Gastroesophageal sphincter (tissue), 4 donors: ENCODE measurements at regions not wholly inside any gene's neighbourhood (a gene's known extent, or its start where the extent isn't known, plus 50 kb on each side); places are given as distances from the start of the nearest gene placed in this dataset.

Experiments
- ATAC-seq: fragments of 150-250 bp; one replicate; pipeline ENCODE4 v1.9.1; 2016; ENCODE audit warnings: mild to moderate bottlenecking, moderate library complexity
- H3K27ac ChIP-seq, 4 donors: fragments of 200-600 bp; sonication (generic) in 3 of 4; 1 replicate in 3 of 4; 2 replicates in 1 of 4; pipeline ENCODE4 v1.5.1; 2016 to 2019
- H3K27me3 ChIP-seq: fragments of 200-600 bp; sonication (generic); one replicate; pipeline ENCODE4 v1.5.1; 2019
- H3K36me3 ChIP-seq, 2 donors: fragments of 200-600 bp; sonication (generic); one replicate each; pipeline ENCODE4 v1.5.1; 2019; ENCODE audit warnings: control low read depth in 1 of 2
- H3K4me1 ChIP-seq, 3 donors: fragments of 200-600 bp; sonication (generic); 1 replicate in 2 of 3; 2 replicates in 1 of 3; pipeline ENCODE4 v1.5.1; 2016 to 2019; ENCODE audit warnings: control low read depth in 2 of 3
- H3K4me3 ChIP-seq, 2 donors: fragments of 200-600 bp; sonication (generic); one replicate each; pipeline ENCODE4 v1.5.1; 2019; ENCODE audit warnings: mild to moderate bottlenecking in 1 of 2, moderate library complexity in 1 of 2
- H3K9me3 ChIP-seq, 3 donors: fragments of 200-600 bp; sonication (generic); one replicate each; pipeline ENCODE4 v1.5.1; 2017 to 2019; ENCODE audit warnings: control low read depth in 2 of 3
- CTCF ChIP-seq, 4 experiments: fragments of 200-600 bp in 2 of 4; fragments of 450-650 bp in 2 of 4; sonication (generic) in 1 of 4; IDR thresholded peaks; one replicate each; pipeline ENCODE4 v1.5.1; 2017 to 2019; ENCODE audit warnings: antibody characterized with exemption in 4 of 4, mild to moderate bottlenecking in 2 of 4, moderate library complexity in 2 of 4
- EP300 ChIP-seq: sonication (generic); formaldehyde crosslinking; IDR thresholded peaks from one replicate; pipeline ENCODE4 v1.6.1; 2017; ENCODE audit warnings: antibody characterized with exemption, mild to moderate bottlenecking
- POLR2A ChIP-seq, 2 donors: fragments of 450-650 bp; IDR thresholded peaks; one replicate each; pipeline ENCODE4 v1.6.1; 2017; ENCODE audit warnings: antibody characterized with exemption in 2 of 2, mild to moderate bottlenecking in 2 of 2, moderate library complexity in 1 of 2
- POLR2AphosphoS5 ChIP-seq: sonication (generic); formaldehyde crosslinking; IDR thresholded peaks from one replicate; pipeline ENCODE4 v1.6.1; 2017; ENCODE audit warnings: antibody characterized with exemption
- WGBS, 2 donors: methylation state at CpG; one replicate each; pipeline ENCODE4 v1.1.5; 2018; ENCODE audit warnings: low coverage in 1 of 2; 5-methylcytosine and 5-hydroxymethylcytosine counted together

GRCh38 chr4:181523973-181524372 lies 719.2 kb upstream of the TENM3 start:
- TF ChIP-seq POLR2AphosphoS5 (no peak), CTCF (IDR thresholded peaks at IDR 0.05) (no peak), EP300 (no peak), POLR2A (IDR thresholded peaks at IDR 0.05) (no peak)
- no peaks in the 10 kb centered on the region for H3K36me3 ChIP-seq
- H3K4me3 ChIP-seq = no peak overlapping the region
- no peak overlapping the region for H3K27ac ChIP-seq
- 71 to 87% methylated on average over 8 of the region's 8 CpGs for WGBS, 2 donors
- no peak for ATAC-seq
- H3K9me3 ChIP-seq = no peaks in the 10 kb centered on the region
- peaks cover 20% of the 10 kb centered on the region for H3K27me3 ChIP-seq
- H3K4me1 ChIP-seq = no peaks in the 10 kb centered on the region

GRCh38 chr4:181524499-181524898 lies 718.7 kb upstream of the TENM3 start:
- H3K27me3 ChIP-seq = peaks cover 20% of the 10 kb centered on the region
- no peak overlapping the region for H3K27ac ChIP-seq
- WGBS, 2 donors = 71 to 88% methylated on average over 1 to 5 of the region's 5 CpGs
- H3K36me3 ChIP-seq = no peaks in the 10 kb centered on the region
- H3K4me3 ChIP-seq = no peak overlapping the region
- TF ChIP-seq POLR2A (IDR thresholded peaks at IDR 0.05) (no peak), EP300 (no peak), CTCF (IDR thresholded peaks at IDR 0.05) (no peak), POLR2AphosphoS5 (no peak)
- H3K9me3 ChIP-seq = no peaks in the 10 kb centered on the region
- ATAC-seq = no peak
- H3K4me1 ChIP-seq = no peaks in the 10 kb centered on the region

GRCh38 chr4:181525634-181526033 lies 717.6 kb upstream of the TENM3 start:
- Histone ChIP-seq H3K4me1 (no peaks in the 10 kb centered on the region), H3K27ac (no peak overlapping the region), H3K36me3 (no peaks in the 10 kb centered on the region), H3K4me3 (no peak overlapping the region), H3K9me3 (no peaks in the 10 kb centered on the region), H3K27me3 (peaks cover 20% of the 10 kb centered on the region)
- no peak for ATAC-seq
- TF ChIP-seq EP300 = no peak
- no peak for TF ChIP-seq POLR2AphosphoS5
- TF ChIP-seq POLR2A (IDR thresholded peaks at IDR 0.05) = no peak
- TF ChIP-seq CTCF (IDR thresholded peaks at IDR 0.05) = no peak
- WGBS, 2 donors = 51 to 57% methylated on average over 1 to 3 of the region's 3 CpGs

- no peak overlapping the region for H3K27ac ChIP-seq
- ATAC-seq = no peak
Measured at GRCh38 chr4:181528570-181529184, 714.5 kb upstream of the TENM3 start.

More at GRCh38 chr4:181528570-181529184, 714.5 kb upstream of the TENM3 start:
- no peaks in the 10 kb centered on the region for H3K36me3 ChIP-seq
- no peaks in the 10 kb centered on the region for H3K9me3 ChIP-seq
- H3K4me1 ChIP-seq = no peaks in the 10 kb centered on the region
- H3K27me3 ChIP-seq = peaks cover 23% of the 10 kb centered on the region
- no peak overlapping the region for H3K4me3 ChIP-seq
- peak; percentile 25 to 71 (median 40) for TF ChIP-seq CTCF (IDR thresholded peaks at IDR 0.05)
- TF ChIP-seq POLR2A (IDR thresholded peaks at IDR 0.05) = no peak
- 3 to 7% methylated on average over 4 of the region's 4 CpGs for WGBS, 2 donors
